ENCODE measurements at regions not wholly inside any gene's neighbourhood (a gene's known extent, or its start where the extent isn't known, plus 50 kb on each side); places are given as distances from the start of the nearest gene placed in this dataset.
A peak's percentile ranks its signal among the peaks of the same experiment; 100 is the strongest.

DNA sequence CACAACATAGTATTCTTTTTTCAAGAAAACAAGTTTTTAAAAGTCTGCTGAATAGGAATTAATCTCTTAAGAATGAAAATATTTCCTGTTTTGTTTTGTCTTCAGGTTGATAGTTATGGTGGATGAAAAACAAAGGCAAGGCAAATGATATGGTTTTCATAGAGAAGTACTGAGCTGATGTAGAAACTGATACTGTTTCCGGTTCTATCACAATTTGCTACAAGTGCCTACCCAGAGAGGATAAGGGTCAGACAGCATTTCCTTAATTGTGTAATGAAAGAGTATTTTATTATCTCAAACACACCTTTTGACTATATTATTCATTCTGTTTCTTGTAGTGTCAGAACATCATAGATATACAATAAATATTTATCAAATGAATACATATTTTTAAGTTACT lies 836.3 kb downstream of the SQOR start:
- H3K4me3 ChIP-seq (ENCODE audit: low read length): no peak overlapping the region
- TF ChIP-seq, protein P1, sequence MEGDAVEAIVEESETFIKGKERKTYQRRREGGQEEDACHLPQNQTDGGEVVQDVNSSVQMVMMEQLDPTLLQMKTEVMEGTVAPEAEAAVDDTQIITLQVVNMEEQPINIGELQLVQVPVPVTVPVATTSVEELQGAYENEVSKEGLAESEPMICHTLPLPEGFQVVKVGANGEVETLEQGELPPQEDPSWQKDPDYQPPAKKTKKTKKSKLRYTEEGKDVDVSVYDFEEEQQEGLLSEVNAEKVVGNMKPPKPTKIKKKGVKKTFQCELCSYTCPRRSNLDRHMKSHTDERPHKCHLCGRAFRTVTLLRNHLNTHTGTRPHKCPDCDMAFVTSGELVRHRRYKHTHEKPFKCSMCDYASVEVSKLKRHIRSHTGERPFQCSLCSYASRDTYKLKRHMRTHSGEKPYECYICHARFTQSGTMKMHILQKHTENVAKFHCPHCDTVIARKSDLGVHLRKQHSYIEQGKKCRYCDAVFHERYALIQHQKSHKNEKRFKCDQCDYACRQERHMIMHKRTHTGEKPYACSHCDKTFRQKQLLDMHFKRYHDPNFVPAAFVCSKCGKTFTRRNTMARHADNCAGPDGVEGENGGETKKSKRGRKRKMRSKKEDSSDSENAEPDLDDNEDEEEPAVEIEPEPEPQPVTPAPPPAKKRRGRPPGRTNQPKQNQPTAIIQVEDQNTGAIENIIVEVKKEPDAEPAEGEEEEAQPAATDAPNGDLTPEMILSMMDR (conservative IDR thresholded peaks at IDR 0.05; ENCODE audit: low read length): no peak
- no peak for DNase-seq (ENCODE audit: low read depth)

DNA sequence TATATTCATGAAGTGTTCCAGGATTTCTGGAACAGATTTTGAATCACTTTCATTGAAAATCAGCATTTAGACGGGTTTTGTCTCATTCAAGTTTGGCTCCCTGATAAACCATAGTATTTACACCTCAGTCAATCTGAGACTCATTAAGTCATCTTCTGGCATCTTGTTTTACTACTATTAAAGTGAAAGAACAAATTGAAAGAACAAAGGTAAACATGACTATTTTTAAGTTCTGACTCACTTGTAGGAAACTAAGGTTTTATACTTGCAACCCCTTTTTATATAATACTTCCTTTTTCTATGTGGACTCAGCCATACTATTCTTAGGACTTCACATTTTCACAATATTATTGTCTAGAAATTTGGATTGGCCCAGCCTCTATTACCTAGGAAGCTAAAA lies 854.4 kb downstream of the SQOR start:
- DNase-seq (ENCODE audit: low read depth): no peak
- H3K4me3 ChIP-seq (ENCODE audit: low read length): no peak overlapping the region
- TF ChIP-seq, protein P1 (conservative IDR thresholded peaks at IDR 0.05; ENCODE audit: low read length): no peak

DNA sequence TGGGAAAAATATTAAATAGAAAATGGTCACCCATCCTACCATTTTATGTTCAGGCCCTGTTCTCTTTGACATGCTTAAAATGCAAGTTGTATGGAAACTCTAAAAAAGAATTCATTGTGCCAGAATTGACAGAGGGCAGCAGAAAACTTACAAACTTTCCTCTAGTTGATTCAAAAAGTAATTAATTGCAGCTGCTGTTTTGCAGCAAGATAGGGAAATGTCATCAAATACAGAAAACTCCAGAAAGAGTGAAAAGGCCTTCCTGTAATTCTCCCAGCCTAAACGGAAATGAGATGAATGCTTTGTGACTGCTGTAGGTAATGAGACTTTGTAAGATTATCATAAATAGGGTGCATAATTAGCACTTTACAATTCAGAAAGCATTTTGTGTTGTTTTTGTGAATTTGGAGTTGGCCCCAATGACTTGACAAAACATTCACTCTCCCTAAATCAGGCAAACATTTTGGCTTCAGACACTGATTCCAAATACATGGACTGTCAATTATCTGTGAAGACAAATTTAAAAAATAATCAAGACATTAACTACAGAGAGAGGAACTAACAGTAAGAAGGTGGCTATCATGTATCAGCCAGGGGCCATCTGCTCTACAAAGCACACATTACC lies 861.8 kb downstream of the SQOR start:
- no peak for DNase-seq (ENCODE audit: low read depth)
- TF ChIP-seq, protein P1 (conservative IDR thresholded peaks at IDR 0.05; ENCODE audit: low read length): no peak
- no peak overlapping the region for H3K4me3 ChIP-seq (ENCODE audit: low read length)

DNA sequence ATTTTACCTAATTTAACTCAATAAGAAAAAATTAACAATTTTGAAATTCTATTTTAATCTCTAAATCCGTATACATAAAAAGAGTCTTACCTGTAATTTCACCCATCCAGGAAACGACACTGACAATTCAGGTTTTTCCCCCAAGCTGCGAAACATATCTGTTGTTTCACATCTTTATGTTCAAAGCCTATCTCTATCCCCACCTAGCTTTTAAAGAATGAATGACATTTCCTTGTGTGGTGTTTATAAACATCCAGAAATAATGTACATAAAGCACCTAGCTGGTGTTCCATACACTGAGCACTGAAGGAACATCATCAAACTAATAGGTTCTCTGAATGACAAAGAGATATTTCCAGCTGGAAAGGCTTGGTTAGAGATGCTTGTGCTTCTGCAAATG lies 867.8 kb downstream of the SQOR start:
- DNase-seq (ENCODE audit: low read depth): no peak
- H3K4me3 ChIP-seq (ENCODE audit: low read length): no peak overlapping the region
- TF ChIP-seq, protein P1 (conservative IDR thresholded peaks at IDR 0.05; ENCODE audit: low read length): peak; percentile 53

DNA sequence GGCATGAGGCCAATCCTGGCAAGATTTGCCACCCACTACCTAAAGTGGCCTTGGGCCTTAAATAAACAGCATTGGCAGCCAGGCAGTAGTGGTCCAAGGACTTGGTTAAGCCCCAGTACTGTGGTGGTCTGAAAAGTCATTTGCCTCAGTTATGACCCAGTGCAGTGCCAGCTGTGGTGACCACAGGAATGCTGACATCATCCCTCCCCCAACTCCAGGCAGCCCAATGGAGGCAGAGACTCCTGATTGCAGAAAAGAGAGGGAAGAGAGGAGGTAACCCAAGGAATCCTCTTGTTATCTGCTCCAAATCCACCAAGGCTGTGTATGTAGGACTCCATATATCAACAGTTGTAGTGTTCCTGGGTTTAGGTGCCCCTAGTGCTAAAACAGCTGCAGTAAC lies 883.6 kb downstream of the SQOR start:
- TF ChIP-seq, protein P1 (conservative IDR thresholded peaks at IDR 0.05; ENCODE audit: low read length): no peak
- DNase-seq (ENCODE audit: low read depth): no peak
- H3K4me3 ChIP-seq (ENCODE audit: low read length): no peak overlapping the region

DNA sequence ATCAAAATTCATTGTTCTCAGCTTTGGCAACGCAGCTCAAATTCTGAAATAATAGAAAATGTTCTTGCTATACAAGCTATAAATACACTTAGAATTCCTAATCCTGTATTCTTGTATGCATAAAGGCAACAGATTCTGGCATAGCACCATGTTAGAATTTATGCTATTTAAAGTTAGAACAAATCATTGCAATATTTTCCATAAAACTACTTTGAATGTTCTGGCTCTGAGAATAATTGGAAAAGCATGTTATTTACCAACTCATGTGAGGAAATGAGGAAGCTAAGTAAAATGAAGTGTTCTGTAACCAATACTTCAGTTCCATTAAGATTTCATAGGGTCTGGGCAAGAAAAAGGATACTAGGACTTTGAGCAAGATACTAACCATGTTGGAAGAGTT lies 888.9 kb downstream of the SQOR start:
- TF ChIP-seq, protein P1 (conservative IDR thresholded peaks at IDR 0.05; ENCODE audit: low read length): no peak
- no peak for DNase-seq (ENCODE audit: low read depth)
- no peak overlapping the region for H3K4me3 ChIP-seq (ENCODE audit: low read length)

DNA sequence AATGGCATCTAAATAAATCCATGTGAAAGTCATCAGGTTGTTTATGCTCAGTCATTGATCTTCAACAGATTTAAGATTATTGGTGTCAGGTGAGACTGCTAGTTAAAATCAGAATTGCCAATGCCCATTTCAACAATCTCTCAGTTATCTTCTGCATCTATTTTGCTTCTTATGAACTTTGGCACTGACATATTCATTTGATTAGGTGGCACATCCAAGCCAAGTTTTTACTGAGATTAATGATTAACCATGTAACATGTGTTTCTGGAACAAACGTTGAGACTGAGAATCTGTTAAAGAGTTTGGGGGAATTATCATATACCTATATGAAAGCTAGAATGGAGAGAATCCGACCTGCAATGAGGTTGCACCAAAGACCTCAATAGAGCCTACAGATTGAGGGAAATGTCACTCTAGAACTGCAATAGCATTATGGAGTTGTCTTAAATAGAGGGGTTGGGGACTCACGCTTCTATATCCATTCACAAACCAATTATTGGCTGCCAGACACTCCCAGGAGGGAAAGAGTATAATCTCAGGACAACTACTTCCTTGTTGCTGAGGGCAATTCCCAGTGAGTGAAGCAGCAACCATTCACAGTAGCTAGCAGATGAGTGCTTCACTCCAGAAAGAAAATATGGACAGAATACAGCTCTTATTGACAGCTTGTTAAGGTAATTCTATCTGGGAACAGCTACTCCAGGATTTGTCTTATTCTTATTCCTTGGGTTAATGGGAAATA lies 891.3 kb downstream of the SQOR start:
- TF ChIP-seq, protein P1 (conservative IDR thresholded peaks at IDR 0.05; ENCODE audit: low read length): no peak
- no peak overlapping the region for H3K4me3 ChIP-seq (ENCODE audit: low read length)
- no peak for DNase-seq (ENCODE audit: low read depth)
